ENCODE measurements at regions not wholly inside any gene's neighbourhood (a gene's known extent, or its start where the extent isn't known, plus 50 kb on each side); places are given as distances from the start of the nearest gene placed in this dataset.

GRCh38 chr4:149891426-149891825 is 75.8 kb upstream of the IQCM start:
- intact Hi-C loops (cut with micrococcal nuclease; ENCODE audit: unreplicated experiment): loop anchor here (10.0 kb wide), 1 partner anchor 247 kb away; no protein-coding TSS in a partner anchor
- Mint-ChIP-seq H3K36me3 (ENCODE audit: insufficient read depth, unreplicated experiment) (no peaks in the 10 kb centered on the region), H3K27ac (ENCODE audit: unreplicated experiment) (no peak overlapping the region), H3K4me1 (ENCODE audit: low read depth, unreplicated experiment) (no peaks in the 10 kb centered on the region), H3K4me3 (ENCODE audit: unreplicated experiment) (no peak overlapping the region), H3K27me3 (ENCODE audit: insufficient read depth, unreplicated experiment) (no peaks in the 10 kb centered on the region), H3K9me3 (ENCODE audit: unreplicated experiment) (no peaks in the 10 kb centered on the region)
- no TSS peak for BruUV-seq (replicated peaks)
- no peak overlapping the region for H3K4me3 ChIP-seq (ENCODE audit: low read depth, low read length)
- no peak for TF ChIP-seq CTCF (IDR thresholded peaks at IDR 0.05; ENCODE audit: insufficient read depth in 1 of 2, low read depth in 1 of 2, low read length in 1 of 2, severe bottlenecking in 1 of 2, unreplicated experiment in 1 of 2)
- H3K36me3 ChIP-seq (ENCODE audit: control insufficient read depth, insufficient read depth, low read length): no peaks in the 10 kb centered on the region
- ChIA-PET POLR2A (no interaction called here), CTCF (no interaction called here)
- H3K4me1 ChIP-seq: no peaks in the 10 kb centered on the region
- DNase-seq: no peak
- H3K9me3 ChIP-seq: no peaks in the 10 kb centered on the region
- no peaks in the 10 kb centered on the region for H3K27me3 ChIP-seq (replicated peaks; ENCODE audit: control insufficient read depth, insufficient read depth, low read length)

- ChIA-PET POLR2A (no interaction called here), CTCF (no interaction called here)
- TF ChIP-seq CTCF (IDR thresholded peaks at IDR 0.05; ENCODE audit: insufficient read depth in 1 of 2, low read depth in 1 of 2, low read length in 1 of 2, severe bottlenecking in 1 of 2, unreplicated experiment in 1 of 2): peak; percentile 17 to 43
- no peaks in the 10 kb centered on the region for H3K4me1 ChIP-seq
- no peaks in the 10 kb centered on the region for H3K36me3 ChIP-seq (ENCODE audit: control insufficient read depth, insufficient read depth, low read length)
- H3K36me3 Mint-ChIP-seq (ENCODE audit: insufficient read depth, unreplicated experiment): no peaks in the 10 kb centered on the region
- H3K27me3 Mint-ChIP-seq (ENCODE audit: insufficient read depth, unreplicated experiment): no peaks in the 10 kb centered on the region
- no peak overlapping the region for H3K27ac Mint-ChIP-seq (ENCODE audit: unreplicated experiment)
- DNase-seq: peak in 1 of 2 experiments; percentile 32
- no peaks in the 10 kb centered on the region for H3K9me3 Mint-ChIP-seq (ENCODE audit: unreplicated experiment)
- H3K9me3 ChIP-seq: no peaks in the 10 kb centered on the region
- H3K4me3 ChIP-seq (ENCODE audit: low read depth, low read length): no peak overlapping the region
- no peaks in the 10 kb centered on the region for H3K4me1 Mint-ChIP-seq (ENCODE audit: low read depth, unreplicated experiment)
- H3K4me3 Mint-ChIP-seq (ENCODE audit: unreplicated experiment): no peak overlapping the region
- BruUV-seq (replicated peaks): no TSS peak
- intact Hi-C loops (cut with micrococcal nuclease; ENCODE audit: unreplicated experiment): loop anchor here (1.0 to 10.0 kb wide), 4 partner anchors 252 to 899 kb away; no protein-coding TSS in a partner anchor
- H3K27me3 ChIP-seq (replicated peaks; ENCODE audit: control insufficient read depth, insufficient read depth, low read length): no peaks in the 10 kb centered on the region
These were observed 80.8 kb upstream of the IQCM start for GRCh38 chr4:149896432-149896831.

GRCh38 chr4:149897783-149898182 is 82.1 kb upstream of the IQCM start:
- Mint-ChIP-seq H3K4me3 (ENCODE audit: unreplicated experiment) (no peak overlapping the region), H3K4me1 (ENCODE audit: low read depth, unreplicated experiment) (no peaks in the 10 kb centered on the region), H3K27me3 (ENCODE audit: insufficient read depth, unreplicated experiment) (peaks cover under 1% of the 10 kb centered on the region), H3K36me3 (ENCODE audit: insufficient read depth, unreplicated experiment) (no peaks in the 10 kb centered on the region), H3K27ac (ENCODE audit: unreplicated experiment) (no peak overlapping the region), H3K9me3 (ENCODE audit: unreplicated experiment) (no peaks in the 10 kb centered on the region)
- POLR2A ChIA-PET: no interaction called here
- Histone ChIP-seq H3K4me3 (ENCODE audit: low read depth, low read length) (no peak overlapping the region), H3K9me3 (no peaks in the 10 kb centered on the region), H3K36me3 (ENCODE audit: control insufficient read depth, insufficient read depth, low read length) (no peaks in the 10 kb centered on the region), H3K4me1 (no peaks in the 10 kb centered on the region), H3K27me3 (replicated peaks; ENCODE audit: control insufficient read depth, insufficient read depth, low read length) (no peaks in the 10 kb centered on the region)
- intact Hi-C loops (cut with micrococcal nuclease; ENCODE audit: unreplicated experiment): loop anchor here (1.0 to 10.0 kb wide), 4 partner anchors 253 to 900 kb away; no protein-coding TSS in a partner anchor
- TF ChIP-seq CTCF (IDR thresholded peaks at IDR 0.05; ENCODE audit: insufficient read depth in 1 of 2, low read depth in 1 of 2, low read length in 1 of 2, severe bottlenecking in 1 of 2, unreplicated experiment in 1 of 2): peak; percentile 35 to 49
- CTCF ChIA-PET: no interaction called here
- no TSS peak for BruUV-seq (replicated peaks)
- peak in 1 of 2 experiments; percentile 4 for DNase-seq

Measured in Caco-2 (cell line).